ENCODE measurements at regions not wholly inside any gene's neighbourhood (a gene's known extent, or its start where the extent isn't known, plus 50 kb on each side); places are given as distances from the start of the nearest gene placed in this dataset.
"Not testable (repeated sequence)": the region's sequence is repeated elsewhere in the genome, so short reads cannot be mapped to it uniquely, and the experiment has no call there.

DNA sequence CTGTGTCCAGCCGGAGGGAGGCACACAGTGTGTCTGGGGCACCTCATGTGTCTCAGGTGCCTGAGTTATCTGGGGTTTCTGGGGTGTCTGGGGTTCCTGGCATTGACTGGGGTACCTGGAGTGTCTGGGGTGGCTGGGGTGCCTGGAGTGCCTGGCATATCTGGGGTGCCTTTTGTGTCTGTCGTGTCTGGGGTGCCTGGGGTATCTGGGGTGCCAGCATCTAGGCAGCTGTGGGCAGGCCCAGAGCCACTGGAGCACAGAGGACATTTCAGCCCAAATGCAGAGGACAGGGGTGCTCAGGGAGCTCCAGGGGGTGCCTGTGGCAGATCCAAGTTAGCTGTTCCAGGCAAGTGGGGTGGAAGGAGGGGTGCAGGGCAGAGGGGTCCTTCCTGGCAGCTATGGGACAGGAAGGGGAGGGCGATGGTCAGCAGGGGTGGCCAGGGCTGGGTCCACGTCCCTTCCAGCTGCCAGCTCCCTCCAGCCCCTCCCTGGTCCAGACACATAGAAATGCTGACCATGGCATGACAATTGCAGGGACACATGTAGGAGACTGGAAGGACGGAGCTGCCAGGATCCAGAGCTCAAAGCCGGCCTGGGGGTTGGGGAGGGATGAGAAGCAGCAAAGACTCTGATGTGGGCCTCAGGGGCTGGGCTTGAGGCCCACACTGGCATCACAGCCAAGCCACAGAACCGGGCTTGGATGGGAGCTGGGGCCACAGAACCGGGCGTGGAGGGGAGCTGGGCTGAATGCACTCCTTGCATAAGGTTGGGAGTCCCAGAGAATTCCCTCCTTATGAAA, 133.0 kb downstream of the BRD1 start:
- no peak for DNase-seq

DNA sequence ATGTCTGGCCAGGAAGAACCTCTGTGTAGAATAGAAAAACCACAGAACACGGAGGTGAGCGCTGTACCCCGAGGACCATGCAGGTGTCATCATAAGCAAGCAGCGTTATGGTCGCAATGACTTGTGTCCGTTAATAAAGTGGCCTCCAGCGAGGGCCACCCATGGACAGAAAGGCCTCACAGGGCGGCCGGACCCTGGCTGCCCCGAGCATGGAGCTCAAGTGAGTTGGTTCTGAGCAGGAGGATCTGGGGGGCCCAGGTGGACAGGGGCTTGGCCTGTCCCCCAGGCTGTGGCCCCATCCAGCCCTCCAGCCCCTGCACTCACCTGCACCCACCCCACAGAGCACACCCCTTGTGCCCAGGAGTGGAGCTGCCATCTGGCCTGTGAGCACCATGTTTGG, 133.8 kb downstream of the BRD1 start:
- no peak for DNase-seq

- no peak for DNase-seq
Observed at GRCh38 chr22:49693416-49693815, 134.3 kb downstream of the BRD1 start.

- no peak for DNase-seq
Observed at GRCh38 chr22:49692499-49693225, 135.0 kb downstream of the BRD1 start.

DNA sequence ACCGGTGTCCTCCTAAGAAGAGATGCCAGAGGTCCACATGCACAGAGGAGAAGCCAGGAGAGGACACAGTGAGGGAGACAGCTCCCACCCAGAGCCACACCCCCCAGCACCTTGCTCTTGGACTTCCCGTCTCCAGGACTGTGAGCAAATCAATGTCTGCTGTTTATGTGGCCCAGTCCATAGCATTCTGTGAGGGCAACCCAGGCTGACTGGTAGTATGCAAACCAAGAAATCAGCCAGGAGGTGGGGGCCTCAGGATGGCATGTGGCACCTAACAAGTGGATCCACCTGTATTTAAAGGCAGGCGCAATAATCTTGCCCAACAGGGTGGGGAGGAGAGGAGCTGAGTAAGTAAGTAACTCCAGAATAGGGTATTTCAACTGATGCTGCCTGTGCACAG, 136.4 kb downstream of the BRD1 start:
- no peak for DNase-seq

GRCh38 chr22:49690454-49690853, 137.2 kb downstream of the BRD1 start:
- DNase-seq = no peak

- no peak for DNase-seq
Observed at GRCh38 chr22:49689858-49690257, 137.8 kb downstream of the BRD1 start.

GRCh38 chr22:49689255-49689770, 138.4 kb downstream of the BRD1 start:
- DNase-seq = no peak

DNA sequence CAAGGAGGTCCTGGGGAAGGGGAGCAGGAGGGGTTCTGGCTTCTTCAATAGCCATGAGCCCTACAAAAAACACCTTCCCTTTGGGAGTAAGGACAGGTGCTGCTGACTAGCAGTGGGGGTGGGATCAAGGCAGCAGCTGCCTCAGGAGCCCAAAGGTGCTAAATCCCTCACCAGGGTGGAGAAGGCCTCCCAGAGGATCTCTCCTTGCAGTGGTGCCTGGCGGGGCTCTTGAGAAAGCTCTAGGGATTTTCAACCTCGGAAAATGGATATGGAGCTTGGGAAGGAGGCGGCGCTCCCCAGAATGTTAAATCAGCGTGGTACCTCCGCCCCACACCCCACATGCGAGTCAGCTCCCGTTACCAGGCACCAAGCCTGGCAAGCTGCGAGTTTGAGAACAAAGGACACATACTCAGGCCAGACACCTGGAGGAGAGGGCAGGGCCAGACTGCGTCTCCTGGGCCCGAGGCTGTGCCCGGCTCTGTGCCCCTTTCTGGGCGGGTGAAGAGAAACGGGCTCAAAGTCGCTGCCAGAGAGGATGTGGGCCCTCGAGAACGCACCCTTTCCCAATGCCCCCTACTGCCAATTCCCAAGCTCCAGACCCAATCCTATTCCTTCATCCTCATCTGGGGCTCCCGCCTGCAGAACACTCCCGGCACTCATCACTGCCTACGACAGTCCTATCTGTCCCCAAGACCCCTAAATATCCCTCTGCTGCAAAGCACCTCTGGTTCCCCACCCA, 139.0 kb downstream of the BRD1 start:
- no peak for DNase-seq

- no peak for DNase-seq
Observed at GRCh38 chr22:49687786-49688515, 139.7 kb downstream of the BRD1 start.

GRCh38 chr22:49687333-49687732, 140.3 kb downstream of the BRD1 start:
- DNase-seq = no peak

GRCh38 chr22:49686495-49687219, 141.0 kb downstream of the BRD1 start:
- DNase-seq = no peak

- no peak for DNase-seq
Observed at GRCh38 chr22:49685686-49686085, 142.0 kb downstream of the BRD1 start.

- DNase-seq = no peak
Observed at GRCh38 chr22:49685116-49685515, 142.6 kb downstream of the BRD1 start.

DNA sequence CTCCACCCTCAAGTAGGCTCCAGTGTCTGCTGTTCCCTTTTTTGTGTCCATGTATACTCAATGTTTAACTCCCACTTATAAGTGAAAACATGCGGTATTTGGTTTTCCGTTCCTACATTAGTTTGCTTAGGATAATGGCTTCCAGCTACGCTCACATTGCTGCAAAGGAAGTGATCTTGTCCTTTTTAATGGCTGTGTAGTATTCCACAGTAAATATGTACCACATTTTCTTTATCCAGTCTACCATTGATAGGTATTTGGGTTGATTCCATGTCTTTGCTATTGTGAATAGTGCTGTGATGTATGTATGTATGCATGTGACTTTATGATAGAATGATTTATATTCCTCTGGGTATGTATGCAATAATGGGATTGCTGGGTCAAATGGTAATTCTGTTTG, 144.6 kb downstream of the BRD1 start:
- no peak for DNase-seq

DNA sequence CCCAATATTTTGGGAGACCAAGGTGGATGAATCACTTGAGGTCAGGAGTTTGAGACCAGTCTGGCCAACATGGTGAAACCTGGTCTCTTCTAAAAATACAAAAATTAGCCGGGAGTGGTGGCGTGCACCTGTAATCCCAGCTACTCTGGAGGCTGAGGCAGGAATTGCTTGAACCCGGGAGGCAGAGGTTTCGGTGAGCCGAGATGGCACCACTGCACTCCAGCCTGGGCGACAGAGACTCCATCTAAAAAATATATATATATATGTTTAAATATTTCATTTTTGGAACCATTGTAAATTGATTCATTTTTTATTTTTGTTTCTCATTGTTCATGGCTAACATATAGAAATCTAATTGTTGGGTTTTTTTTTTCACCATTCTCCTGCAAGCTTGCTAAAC, 146.9 kb downstream of the BRD1 start:
- DNase-seq = not testable (repeated sequence)

GRCh38 chr22:49678842-49679170, 148.9 kb downstream of the BRD1 start:
- no peak for DNase-seq

- no peak for DNase-seq
Observed at GRCh38 chr22:49678137-49678841, 149.4 kb downstream of the BRD1 start.

GRCh38 chr22:49677495-49677889, 150.2 kb downstream of the BRD1 start:
- DNase-seq = no peak

DNA sequence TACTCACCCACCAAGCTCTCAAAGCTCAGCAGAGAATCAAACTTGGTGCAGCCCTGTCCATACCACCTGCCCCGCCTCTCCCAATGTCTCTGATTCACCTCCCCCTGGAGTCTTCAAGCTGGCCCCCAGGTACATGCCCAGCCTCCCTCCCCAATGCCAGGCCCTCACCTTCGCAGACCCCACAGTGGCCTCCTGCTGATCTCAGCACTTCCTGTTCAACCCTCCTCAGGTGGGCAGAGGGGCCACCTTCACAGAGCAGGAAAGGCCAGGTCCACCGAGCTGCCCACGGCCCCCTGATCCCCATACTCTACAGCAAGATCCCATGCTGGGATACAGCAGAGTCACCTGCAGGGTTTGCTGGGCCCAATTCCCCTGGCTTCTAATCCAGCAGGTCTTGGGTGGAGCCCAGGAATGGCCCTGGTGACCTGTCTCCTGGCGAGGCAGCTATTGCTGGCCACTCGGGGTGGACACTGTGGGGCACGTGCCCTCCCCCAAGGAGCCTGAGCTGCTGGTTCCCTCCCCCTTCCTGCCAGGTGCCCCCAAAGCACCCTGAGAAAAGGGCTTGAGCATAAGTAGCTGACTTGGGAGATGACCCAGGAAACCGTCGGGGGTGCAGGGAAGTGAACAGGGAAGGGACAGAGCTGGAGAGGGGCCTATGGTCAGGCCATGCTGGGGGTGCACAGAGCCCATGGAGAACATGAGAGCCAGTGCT, 150.7 kb downstream of the BRD1 start:
- DNase-seq = no peak

DNA sequence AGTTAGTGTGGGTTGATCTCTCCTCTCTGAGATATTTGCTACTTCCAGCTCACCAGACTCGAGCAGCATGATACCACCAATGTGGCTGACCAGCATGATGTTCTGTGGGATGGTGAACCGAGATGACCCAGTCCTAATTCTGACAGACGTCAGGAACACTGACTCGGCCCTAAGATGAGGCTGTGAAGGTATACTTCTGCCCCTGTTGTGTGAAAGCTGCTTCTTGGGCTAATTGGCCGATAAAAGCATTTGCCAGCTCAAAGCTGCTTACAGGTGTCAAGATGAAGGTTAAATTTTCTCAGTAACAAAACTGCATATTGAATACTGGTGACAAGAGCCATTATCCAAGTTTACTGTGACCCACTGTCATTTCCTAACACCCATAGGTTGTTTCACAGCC, 151.4 kb downstream of the BRD1 start:
- no peak for DNase-seq
